ENCODE measurements at regions not wholly inside any gene's neighbourhood (a gene's known extent, or its start where the extent isn't known, plus 50 kb on each side); places are given as distances from the start of the nearest gene placed in this dataset.

DNA sequence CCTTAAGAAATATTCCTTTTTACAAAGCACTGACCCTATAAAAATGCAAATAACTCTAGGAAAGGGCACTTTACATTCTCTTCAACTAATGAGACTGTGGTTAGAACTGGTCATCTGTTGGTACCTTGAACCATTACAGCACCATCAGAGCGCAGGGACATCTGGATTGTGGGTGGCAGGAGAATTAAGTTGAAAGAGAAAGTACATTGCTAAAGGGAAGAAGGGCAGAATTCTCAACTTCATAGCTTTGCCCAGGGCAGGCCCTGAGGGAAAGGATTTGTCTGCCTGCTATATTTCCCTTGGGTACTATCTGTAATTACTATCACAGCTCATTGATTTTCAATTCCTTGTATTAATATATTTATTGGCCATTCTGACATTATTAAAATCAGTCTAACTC lies 196.8 kb downstream of the KLF12 start:
- no peak for DNase-seq (ENCODE audit: low read depth in 2 of 2)

GRCh38 chr13:73935991-73936390 lies 198.2 kb downstream of the KLF12 start:
- DNase-seq (ENCODE audit: low read depth in 2 of 2): no peak

- DNase-seq (ENCODE audit: low read depth in 2 of 2): no peak
Measured at GRCh38 chr13:73934771-73935170, 199.4 kb downstream of the KLF12 start.

DNA sequence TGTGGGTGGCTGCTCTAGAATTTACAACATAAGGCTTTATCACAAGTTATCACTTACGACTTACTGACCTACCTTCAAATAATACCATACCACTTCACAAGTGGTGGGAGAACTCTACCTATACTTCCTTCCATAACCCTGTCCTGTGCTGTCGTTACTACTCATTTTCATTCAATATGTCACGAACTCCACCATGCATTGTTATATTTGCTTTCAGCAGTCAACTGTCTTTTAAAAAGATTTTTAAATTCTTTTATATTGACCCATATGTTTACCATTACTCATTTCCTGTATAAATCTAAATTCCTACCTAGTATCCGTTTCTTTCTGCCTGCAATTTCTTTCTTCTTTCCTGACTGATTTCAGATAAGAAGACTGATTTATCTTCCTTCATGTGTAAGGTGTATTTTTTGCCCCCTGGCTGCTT lies 200.0 kb downstream of the KLF12 start:
- no peak for DNase-seq (ENCODE audit: low read depth in 2 of 2)

GRCh38 chr13:73933795-73934194 lies 200.4 kb downstream of the KLF12 start:
- no peak for DNase-seq (ENCODE audit: low read depth in 2 of 2)

DNA sequence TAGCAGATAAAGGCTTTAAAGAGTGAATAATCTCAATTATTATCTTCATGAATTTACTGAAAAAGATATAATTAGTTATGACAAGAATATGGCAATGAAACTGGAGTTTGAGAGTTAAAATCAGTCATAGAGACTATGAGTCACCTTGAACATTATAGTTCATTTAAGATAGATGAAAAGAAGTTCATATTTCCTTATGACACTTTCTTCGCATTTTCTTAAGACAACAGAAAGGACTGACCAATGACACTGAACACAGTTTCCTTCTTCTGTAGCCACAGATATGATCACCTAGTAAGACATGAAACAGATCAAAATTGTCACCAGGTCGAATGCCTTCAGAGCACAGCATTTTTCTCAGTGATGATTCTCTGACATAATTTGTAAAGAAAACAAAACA lies 202.1 kb downstream of the KLF12 start:
- DNase-seq (ENCODE audit: low read depth in 2 of 2): no peak

DNA sequence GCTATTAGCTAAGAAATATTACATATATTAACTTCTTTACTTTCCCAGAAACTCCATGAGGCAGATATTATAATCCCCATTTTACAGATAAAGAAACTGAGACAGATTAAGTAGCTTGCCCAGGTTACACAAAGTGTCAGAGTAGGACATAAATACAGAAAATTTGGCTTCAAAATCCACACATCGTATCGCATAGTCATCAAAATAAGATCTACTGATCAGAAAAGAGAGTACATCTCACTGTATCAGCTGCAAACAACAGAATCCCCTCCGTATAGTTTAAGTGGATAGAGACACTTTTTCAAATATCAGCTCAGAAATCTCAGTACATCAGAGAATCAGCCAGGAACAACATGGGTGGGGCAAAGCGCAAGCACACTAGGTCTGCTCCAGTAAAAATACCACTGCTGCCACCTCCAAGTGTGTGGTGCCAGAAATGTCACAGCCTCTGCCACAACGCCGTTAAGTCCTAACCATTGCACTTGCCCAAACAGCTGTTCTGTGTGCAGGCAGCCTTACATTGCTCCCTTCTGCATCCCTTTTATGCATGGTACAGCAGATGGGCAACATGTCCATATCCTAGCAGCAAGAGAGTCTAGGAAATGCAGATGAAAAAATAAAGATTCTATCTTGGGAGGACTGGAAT lies 204.8 kb downstream of the KLF12 start:
- no peak for DNase-seq (ENCODE audit: low read depth in 2 of 2)

DNA sequence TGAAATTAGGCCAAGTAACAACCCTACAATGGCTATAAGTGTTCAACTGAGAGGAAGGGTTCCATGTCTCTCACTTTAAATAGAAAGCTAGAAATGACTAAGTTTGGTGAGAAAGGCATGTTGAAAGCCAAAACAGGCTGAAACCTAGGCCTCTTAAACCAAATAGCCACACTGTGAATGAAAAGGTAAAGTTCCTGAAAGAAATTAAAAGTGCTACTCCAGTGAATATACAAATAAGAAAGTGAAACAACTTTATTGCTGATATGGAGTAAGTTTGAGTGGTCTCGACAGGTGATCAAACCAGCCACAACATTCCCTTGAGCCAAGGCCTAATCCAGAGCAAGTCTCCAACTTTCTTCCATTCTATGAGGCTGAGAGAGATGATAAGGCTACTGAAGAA lies 209.6 kb downstream of the KLF12 start:
- DNase-seq (ENCODE audit: low read depth in 2 of 2): no peak

DNA sequence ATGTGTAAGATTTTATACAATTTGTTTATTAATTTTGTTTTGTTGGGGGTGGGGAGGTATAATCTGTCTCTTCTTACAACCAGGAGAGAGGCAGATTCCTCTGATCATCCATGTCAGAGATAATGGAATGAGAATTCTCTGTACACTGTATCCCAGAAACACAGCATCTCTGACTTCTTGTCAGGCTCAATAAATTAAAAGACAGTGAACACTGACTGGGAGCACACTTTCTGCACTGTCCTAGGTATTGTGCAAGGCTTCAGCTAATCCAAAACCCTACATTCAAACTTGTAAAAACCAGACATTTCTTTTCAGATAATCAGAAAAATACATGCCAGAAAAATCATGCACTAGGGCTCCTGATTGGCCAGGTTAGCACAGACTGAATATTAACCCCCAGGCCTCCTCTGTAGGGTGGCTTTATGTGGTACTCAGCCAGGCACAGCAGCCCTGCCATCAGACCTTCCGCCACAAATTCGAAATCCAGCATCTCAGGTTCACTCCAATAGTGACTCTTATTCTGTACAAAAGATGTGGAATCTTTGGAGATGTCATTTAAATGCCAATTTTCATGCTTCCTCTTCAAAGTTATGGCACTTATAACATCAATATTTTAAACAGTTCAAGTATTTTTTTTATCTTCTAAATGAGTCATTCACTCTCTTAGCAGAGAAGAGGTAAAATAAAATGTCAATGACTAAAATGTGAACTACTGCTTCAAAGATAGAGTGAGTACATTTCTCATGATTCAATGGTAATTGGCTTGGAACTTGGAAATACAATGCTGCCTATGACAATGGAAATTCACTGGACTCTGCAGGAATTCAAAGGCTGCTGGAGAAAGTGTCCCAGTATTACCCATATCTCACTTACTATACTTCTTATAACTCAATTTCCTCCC lies 211.5 kb downstream of the KLF12 start:
- DNase-seq (ENCODE audit: low read depth in 2 of 2): no peak

GRCh38 chr13:73918691-73919090 lies 215.5 kb downstream of the KLF12 start:
- DNase-seq (ENCODE audit: low read depth in 2 of 2): no peak

GRCh38 chr13:73913751-73914518 lies 220.3 kb downstream of the KLF12 start:
- DNase-seq (ENCODE audit: low read depth in 2 of 2): no peak

DNA sequence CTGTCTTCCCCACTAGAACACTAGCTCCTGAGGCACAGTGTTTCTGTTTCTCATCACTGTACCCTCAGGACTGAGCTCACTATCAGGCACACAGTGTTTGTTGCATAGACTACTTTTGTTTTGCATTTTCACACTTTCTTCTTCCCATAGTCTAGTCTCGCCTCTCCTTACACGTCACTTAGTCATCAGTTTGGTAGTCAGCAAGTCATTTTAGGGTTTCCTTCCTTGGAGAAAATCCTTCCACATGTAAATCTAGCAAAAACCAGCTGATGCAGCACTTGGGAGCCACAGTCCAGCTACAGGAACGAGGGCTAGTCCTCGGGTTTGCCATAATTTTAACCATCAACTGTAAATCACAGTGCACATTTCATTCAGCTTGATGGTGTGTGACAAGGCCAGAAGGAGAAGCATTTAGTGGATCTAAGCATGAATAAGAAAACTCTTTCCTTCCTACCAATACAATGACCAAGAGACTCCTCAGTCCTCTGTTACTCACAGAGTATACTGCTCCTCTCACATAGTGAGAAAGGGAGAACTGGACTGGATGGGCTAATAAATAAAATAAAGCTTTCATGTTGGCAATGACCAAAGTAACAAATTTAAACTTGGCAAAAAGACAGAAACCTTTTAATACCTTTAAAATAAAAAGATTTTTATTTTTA lies 221.0 kb downstream of the KLF12 start:
- no peak for DNase-seq (ENCODE audit: low read depth in 2 of 2)

DNA sequence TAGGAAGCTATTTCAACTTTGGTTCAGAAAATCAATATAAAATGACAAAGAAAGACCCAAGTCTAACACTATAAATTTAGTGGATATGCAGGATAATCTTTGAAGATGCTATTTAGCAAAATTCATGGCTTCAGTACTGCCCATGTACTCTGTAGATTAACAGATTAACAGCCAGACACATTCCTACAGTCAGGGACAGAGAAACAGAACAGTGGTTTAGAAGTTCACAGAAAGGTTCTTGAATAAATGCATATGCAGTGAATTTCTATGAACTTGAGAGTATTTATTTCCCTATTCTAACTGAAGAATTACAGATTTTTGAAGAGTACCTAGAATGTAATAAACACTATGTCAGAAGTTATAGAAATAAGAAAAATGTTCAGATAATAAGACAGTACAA lies 222.8 kb downstream of the KLF12 start:
- no peak for DNase-seq (ENCODE audit: low read depth in 2 of 2)

DNA sequence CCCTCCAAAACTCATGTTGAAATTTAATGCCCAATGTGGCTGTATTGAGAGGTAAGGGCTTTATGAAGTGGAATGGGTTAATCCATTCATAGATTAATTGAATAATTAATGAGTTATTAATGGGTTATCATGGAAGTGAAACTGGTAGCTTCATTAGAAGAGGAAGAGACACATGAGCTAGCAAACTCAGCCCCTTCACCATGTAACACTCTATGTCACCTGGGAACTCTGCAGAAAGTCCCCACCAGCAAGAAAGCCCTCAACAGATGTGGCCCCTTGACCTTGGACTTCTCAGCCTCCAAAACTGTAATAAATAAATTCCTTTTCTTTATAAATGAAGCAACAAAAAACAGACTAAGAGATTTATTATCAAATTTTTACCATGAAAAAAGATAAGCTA lies 223.5 kb downstream of the KLF12 start:
- DNase-seq (ENCODE audit: low read depth in 2 of 2): no peak

DNA sequence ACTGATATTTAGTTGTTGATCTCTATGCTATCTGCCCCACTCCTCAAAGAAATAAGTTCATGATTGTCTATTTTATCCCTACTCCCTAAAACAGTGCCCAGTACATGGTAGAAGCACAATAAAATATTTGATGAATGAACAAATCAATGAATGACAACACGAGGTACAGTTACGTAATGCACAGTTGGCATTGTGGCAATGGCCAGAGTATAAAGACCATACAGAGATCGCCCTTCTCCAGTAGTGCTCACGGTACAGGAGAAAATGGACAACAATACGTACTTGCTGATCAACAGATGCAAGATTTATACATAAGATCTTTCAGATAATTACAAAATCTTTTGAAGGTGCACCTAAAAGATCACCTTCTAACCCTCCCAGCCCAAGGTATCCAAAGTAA lies 225.4 kb downstream of the KLF12 start:
- no peak for DNase-seq (ENCODE audit: low read depth in 2 of 2)

DNA sequence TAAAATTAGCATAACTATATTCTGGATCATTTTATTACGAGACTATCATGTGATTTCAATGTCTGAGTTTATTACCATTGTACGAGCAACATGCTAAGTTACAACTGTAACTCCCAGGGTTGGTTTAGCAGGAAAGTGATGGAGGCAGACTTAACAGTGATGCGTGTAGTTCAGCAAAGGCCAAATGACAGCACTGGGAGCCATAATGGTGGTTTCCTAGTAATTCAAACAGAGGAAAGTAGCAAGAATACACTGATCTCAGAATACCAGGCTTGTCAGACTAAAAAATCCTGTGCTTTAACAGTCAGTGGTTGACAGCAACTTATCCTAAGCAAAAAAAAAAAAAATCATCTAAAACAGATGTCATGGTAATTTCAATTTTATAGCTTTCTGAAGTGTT lies 229.6 kb downstream of the KLF12 start:
- DNase-seq (ENCODE audit: low read depth in 2 of 2): no peak

GRCh38 chr13:73903561-73903960 lies 230.6 kb downstream of the KLF12 start:
- DNase-seq (ENCODE audit: low read depth in 2 of 2): no peak

GRCh38 chr13:73902847-73903246 lies 231.4 kb downstream of the KLF12 start:
- DNase-seq (ENCODE audit: low read depth in 2 of 2): no peak

DNA sequence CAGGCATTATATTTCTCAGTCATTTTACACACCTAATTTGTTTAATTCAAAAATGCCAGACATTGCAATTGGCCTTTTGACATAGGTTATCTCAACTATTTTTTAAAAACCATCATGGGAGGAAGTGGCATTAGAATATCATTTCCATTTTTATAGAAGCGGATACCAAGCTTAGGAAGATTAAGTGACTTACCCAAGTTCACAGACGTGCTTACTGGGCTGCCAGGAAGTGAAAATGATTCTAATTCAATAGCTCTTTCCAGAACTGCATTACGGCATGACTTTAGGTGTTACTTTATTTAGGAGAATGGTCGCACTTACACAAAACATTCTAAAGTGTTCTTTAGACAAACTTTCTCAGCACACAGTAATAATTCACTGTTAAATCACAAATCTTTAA lies 231.9 kb downstream of the KLF12 start:
- DNase-seq (ENCODE audit: low read depth in 2 of 2): no peak

DNA sequence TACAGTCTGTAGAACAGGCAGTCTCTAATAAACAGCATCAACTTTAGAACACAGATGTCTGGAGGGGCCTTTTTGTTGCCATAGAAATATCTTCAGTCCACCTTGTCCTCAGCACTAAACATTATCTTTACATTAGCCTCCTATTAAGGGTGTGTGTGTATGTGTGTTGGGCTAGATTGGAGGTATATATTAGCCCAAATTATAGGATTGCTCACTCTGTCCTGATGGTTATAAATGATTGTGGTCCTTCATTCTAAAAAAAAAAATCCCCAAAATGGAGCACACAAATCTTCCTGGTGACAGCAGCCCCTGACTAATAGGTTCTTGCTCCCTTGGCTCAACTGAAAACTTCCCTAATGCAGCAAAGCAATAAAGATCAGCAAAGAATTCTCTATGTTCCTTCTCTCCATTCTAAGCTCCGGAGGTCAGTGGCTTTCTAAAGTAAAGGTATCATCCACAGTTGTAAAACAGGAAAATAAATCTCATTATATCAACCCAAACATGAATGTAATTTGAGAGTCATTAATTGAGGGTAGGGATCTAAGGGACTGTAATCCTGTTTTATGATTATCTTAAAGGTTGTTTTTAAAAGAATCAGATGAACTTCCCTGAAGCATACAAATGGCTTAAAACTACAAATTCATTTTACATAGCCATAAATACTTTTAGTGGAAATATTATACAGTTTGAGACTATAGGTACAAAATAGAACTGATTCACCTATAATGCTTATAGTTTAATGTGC lies 232.7 kb downstream of the KLF12 start:
- DNase-seq (ENCODE audit: low read depth in 2 of 2): no peak

DNA sequence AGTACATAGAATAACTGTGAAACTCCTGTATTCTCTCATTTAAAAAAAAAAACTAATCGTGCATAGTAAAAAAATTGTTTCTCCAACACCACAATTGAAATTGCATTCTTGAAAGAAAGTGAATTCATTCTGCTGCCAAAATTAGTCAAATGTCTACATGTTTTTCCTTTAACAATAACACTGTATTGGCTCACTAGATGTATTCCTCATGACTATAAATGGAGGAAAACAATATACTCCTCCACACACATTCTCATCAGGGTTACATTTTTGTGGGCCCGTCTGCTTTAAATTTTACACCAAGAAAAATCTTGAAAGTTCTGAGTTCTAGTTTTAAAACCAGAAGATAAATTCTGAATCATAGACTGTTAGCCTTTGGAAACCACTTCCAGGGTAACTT lies 233.6 kb downstream of the KLF12 start:
- no peak for DNase-seq (ENCODE audit: low read depth in 2 of 2)

Measured in stimulated activated CD8-positive, alpha-beta memory T cell treated with anti-CD3 and anti-CD28 coated beads, Interleukin-7, amount 100 ng/mL, for 1 hour (primary cell).